ENCODE measurements at regions not wholly inside any gene's neighbourhood (a gene's known extent, or its start where the extent isn't known, plus 50 kb on each side); places are given as distances from the start of the nearest gene placed in this dataset.
"Not testable (repeated sequence)": the region's sequence is repeated elsewhere in the genome, so short reads cannot be mapped to it uniquely, and the experiment has no call there.

DNA sequence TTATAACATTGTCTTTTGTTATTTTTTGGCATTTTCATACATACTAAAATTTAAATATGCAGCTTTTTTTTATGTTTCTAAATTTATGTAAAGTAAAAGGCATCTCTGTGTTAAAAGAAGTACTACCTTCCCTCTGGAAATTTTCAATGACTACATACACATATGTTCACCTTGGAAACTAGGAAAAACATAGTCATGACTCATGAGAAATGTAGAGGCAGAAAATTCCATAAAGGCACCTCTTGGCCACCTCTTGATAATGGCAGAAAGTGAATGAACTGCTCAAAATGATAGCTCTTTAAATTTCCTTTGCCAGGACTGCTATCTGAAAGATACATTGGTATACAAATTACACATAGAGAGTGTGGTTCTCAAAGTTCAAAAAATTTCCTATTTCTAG is 889.1 kb upstream of the ZEB2 start:
- DNase-seq: no peak
- no peak for ATAC-seq
- intact Hi-C loops (cut with micrococcal nuclease): no loop called here

DNA sequence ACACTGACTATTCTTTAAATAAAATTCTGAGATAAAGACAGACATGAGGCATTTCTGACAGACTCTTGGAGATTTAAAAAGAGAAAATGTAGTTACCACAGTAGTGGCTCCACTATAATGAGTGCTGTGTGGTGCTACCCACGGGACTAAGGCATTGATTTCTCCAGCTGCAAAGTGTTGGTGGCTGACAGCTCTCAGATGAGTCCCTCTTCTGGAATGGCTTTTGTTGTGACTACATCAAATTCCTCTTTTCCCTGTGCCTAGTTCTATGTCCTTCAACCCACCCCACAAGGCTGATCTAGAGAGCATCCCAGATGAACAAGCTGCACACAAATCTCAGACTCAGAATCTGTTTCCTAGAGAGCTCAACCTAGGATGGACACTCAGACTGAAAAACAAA is 884.8 kb upstream of the ZEB2 start:
- ATAC-seq: no peak
- intact Hi-C loops (cut with micrococcal nuclease): no loop called here
- no peak for DNase-seq

DNA sequence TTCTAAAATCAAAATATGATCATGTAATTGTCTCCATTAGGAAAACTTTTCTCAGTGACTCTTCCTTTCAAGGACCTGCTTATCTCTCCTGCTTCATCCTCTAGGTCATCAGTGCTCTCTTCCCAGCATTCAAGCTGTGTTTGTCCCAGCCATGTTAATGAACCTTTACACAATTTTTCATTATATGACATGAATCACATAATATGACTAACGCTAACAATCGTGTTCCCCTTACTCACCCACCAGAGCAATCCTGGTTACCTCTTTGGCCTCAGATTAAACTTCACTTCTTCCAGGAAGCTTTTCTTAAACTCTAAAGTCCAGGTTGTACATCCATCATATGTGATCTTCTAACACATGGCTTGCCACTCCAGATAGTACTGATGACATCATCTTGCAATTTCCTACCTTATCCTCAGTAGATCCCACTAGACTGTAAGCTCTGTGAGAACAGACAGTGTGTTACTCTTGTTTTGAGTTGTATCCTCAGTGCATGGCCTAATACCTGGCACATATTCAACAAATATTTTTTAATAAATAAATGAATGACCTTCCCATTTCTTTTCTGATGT is 882.9 kb upstream of the ZEB2 start:
- intact Hi-C loops (cut with micrococcal nuclease): no loop called here
- no peak for DNase-seq
- no peak for ATAC-seq

DNA sequence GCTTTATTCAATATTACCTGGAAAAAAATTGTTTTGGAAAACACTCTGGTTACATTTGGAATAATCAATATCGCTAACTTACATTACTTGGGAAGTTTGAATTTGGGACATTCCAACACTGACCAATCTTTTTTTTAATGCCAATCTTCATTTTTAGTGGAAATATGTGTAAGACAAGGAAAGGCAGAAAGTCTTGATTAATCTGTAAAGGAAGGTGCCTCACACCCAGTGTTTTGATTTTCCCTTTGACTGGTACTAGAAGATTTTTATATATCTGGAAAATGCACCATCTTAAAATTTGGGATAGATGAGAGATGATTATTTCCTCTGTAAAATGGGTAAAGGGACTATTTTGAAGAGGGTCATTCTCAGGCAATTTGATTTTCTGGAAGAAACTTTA is 879.2 kb upstream of the ZEB2 start:
- intact Hi-C loops (cut with micrococcal nuclease): no loop called here
- no peak for ATAC-seq

DNA sequence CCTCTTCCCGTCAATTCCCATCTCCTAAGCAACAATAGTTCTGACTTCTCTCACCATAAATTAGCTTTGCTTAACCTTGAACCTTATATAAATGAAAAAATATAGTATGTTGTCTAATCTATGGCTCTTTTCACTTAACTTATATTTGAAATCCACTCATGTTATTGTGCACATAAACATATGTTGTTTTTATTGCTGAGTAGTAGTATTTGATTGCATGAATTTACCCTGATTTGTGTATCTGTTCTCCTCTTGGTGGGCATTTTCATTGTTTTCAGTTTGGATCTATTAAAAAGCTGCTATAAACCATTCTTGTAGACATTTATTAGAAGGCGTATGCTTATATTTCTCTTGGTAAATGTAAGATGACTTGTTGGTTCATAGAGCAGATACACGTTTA is 874.3 kb upstream of the ZEB2 start:
- ATAC-seq (no peak), DNase-seq (no peak)
- intact Hi-C loops (cut with micrococcal nuclease): no loop called here

More for the DNA sequence above, 879.2 kb upstream of the ZEB2 start:
- no peak for DNase-seq

DNA sequence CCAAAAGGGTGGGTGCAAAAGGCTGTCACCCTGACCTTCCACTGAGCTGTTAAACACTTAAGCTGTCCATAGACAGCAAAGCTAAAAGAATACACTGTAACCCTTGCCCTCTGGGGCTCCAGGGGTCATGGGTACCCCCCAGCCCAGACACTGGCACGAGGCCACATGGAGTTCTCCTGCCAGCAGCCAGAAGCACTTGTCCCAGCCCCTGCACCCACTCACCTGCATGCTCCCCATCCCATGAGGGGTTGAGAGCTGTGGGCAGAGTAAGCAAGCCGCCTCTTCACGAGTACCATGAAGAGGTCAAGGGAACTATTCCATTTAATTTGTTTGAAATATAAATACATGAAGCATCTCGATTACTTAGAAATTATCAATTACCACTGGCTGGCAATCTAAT is 867.1 kb upstream of the ZEB2 start:
- DNase-seq: no peak
- intact Hi-C loops (cut with micrococcal nuclease): no loop called here
- no peak for ATAC-seq

DNA sequence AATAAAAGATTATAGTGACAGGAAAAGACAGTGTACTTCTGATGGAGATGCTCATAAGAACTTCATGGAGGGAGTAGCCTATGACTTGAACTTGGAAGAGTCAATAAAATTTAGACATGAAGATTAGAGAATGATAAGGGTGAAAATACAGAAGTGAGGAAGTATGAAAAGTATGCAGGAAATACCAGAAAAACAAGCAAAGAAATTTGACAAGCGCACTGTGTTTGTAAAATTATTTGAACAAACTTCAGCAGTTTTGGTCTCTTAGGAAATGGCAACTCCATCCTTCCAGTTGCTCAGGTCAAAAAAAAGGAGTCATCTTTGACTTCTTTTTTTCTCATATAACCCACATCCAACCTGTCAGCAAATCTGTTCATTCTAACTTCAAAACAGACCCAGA is 864.0 kb upstream of the ZEB2 start:
- intact Hi-C loops (cut with micrococcal nuclease): no loop called here
- no peak for ATAC-seq

DNA sequence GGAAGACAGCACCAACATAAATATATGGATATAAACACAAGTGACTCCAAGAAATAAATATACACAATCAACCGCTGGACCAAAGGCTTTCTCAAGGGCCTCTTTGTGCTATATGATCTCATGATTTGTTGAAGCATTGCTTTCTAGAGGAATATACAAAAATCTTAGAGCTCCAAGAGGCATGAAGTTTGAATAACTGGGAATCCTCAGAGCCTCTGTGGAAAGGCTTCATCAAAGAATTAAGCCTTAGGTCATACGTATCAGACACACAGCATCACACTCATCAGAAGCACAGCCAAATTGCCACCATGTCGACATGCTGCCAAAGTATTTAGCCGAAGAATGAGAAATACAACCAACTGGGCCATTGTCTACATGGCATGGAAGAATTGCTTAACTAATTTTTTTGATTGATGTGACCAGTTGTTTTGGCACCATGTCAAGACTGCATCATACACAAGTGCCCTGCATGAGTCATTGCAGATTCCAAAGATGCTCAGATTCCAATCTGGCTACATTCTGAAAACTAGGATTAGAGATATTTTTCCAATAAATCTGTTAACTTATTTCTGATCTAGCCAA is 860.6 kb upstream of the ZEB2 start:
- ATAC-seq (no peak), DNase-seq (no peak)
- intact Hi-C loops (cut with micrococcal nuclease): no loop called here

More for the DNA sequence above, 864.0 kb upstream of the ZEB2 start:
- no peak for DNase-seq

DNA sequence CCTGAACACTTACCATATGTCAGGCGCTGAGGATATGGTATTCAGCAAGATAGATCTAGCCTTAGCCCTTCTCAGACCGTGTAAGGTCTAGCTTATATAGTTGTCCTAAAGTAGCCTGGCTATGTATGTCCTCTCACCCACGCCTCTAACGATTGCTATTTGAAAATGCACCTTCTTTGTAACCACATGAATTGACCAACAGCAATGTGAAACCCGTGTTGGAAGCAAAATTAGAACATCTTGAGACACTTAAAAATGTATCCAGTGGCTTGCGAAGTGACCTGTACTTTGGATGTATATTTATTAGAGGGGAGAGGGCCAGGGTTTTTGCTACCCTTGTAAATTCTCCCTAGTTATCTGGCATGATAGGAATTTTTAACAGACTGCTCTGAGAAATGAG is 860.0 kb upstream of the ZEB2 start:
- DNase-seq (no peak), ATAC-seq (no peak)
- intact Hi-C loops (cut with micrococcal nuclease): no loop called here

DNA sequence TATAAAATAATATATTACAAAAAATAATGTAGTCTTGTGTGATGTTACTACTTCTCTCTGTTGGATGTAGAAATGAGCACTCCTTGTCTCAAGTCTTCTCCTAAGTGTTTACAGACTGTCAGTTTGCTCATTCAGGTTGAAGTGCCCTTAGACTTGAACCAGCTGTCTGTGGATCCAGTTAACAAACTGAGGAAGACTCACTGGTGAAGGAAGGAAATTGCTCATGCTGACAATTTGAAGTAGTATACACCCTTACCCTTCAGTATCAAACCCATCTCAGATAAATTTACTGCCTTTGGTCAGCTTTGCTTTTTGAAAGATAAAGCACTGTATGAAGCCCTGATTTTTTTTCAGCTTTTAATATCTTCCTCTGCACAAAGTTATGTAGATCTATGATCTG is 854.2 kb upstream of the ZEB2 start:
- DNase-seq: no peak
- intact Hi-C loops (cut with micrococcal nuclease): no loop called here

DNA sequence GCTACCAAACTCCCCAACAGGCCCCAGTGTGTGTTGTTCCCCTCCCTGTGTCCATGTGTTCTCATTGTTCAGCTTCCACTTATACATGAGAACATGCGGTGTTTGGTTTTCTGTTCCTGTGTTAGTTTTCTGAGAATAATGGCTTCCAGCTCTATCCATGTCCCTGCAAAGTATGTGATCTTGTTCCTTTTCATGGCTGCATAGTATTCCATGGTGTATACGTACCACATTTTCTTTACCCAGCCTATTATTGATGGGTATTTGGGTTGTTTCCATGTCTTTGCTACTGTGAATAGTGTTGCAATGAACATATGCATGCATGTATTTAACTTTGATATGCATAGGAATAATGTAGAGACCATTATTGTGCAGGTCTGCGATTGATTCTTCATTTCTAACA is 847.4 kb upstream of the ZEB2 start:
- ATAC-seq; DNase-seq; intact Hi-C loops (cut with micrococcal nuclease): not testable (repeated sequence)

More for the DNA sequence above, 854.2 kb upstream of the ZEB2 start:
- ATAC-seq: no peak

DNA sequence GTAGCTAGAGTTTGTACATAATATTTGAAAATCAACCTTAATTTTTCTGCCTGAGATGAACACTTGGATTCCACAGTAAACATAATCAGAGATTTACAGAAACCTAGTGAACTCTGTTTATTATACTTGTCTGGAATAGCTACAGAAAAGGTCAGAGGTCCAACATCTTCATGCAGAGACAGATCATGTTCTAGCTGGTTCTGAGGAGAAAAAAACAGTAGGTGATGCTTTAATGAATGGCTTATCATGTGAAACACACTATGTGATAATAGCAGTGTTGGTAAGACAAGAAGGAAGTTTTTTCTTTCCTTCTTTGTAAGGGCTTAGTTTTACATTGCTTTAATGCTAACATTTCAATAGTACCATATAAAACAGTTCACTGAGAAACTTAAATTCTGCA is 846.4 kb upstream of the ZEB2 start:
- DNase-seq (no peak), ATAC-seq (no peak)
- intact Hi-C loops (cut with micrococcal nuclease): no loop called here

DNA sequence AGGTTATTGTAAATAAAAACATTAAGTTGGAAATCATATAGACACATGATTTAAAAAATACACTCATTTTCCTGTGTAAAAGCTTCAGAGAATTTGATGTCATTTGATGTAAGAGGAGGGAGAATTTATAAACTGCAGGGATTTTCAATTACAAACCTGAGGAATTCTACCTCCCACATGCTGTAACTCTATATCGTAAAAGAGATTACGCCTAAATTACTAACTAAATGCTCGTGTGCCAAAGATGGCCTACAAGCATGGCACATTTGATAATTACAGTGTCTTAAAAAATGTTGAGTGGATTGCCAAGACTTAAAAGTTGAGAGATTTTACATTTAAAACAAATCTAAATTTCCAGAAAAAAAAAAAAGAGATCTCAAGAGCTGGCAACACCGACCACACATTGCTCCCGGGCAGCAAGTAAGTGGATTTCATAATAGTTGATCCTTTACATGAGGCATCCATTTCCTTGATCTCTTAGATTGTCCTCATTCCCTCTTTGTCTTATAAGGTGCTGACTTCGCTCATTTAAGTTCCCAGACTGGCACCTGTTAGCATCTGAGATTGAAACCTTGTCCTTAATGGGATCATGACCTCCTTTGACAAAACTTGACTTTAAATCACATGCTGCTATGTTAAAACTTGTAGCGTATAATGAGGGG is 840.3 kb upstream of the ZEB2 start:
- DNase-seq (no peak), ATAC-seq (no peak)
- intact Hi-C loops (cut with micrococcal nuclease): no loop called here

DNA sequence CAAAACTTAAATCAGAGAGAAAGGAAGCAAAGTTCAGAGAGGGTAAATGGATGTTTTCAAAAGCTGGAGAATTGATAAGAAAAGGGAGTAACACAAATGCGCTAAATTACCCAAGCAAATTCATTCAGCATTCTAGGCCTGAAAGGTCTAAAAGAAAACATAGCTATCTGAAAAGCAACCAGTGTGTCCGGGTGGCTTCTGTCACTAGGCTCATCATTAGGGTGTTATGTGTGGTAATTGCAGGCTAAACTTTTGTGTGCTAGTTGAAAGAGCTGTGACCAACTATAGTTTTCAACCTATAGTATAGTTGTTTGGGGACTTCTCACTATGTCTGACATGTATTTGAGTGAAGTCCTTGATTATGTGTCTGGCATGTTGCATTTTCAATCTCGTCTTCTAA is 839.6 kb upstream of the ZEB2 start:
- intact Hi-C loops (cut with micrococcal nuclease): no loop called here
- no peak for ATAC-seq
- no peak for DNase-seq

DNA sequence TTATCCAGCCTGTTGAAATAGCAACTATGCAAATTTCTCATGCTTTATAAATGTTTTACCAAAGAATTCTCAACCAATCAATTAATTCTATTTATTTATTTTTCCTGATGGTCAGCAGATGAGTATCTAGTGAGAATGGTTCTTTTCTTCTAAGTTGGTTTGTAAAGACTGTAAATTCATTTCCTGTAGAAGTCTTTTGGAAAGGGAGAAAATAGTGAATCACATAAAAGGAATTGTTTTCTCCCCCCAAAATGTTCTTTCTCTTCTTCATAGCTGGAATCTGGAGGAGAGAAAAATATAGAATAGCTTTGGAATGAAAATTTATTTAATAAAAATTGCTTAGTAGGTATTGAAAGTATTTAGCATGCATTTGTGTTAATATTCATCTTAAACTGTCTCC is 836.1 kb upstream of the ZEB2 start:
- intact Hi-C loops (cut with micrococcal nuclease): no loop called here
- DNase-seq: no peak
- no peak for ATAC-seq

DNA sequence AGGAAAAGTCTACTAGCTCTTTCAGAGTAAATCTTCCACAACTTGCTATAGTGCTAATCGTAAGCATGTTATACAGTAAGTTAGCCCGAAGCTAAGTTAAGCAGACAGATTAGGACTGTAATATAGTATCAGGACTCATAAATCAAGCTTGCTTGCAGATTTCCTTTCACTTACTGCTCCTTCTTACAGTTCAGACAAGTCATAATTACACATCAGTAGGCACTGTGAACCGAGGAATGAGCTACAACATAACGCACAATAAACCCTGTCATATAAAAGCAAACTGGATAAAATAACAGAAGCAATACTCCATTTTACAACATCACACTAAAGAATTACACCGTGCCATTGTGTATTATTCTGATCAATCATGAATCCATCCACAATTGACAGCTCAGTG is 832.6 kb upstream of the ZEB2 start:
- intact Hi-C loops (cut with micrococcal nuclease): no loop called here
- DNase-seq (no peak), ATAC-seq (no peak)

DNA sequence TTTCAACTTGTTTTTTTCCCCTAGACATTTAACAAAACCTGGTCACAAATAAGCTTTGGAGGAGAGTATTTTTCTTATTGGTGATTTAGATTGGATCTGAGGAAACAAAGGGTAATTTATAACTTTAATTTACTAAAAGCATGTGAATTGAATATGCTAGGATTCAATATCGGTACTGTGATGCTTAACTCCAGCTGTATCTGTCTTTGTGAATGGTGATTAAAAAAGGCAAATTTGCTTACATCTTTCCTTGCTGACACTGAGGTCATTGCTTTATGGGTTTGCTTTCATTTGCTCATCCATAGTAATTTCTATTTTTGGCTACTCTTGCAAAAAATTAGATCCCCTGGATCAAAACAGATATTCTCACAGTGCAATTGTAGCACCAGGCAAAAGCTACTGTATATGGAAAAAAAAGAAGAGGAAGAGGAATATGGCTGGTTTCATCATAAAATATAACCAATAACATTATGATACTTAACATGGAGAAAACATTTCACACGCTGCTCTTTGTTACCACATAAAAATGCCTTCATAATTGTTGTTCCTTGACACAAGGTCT is 832.0 kb upstream of the ZEB2 start:
- DNase-seq: no peak
- ATAC-seq: no peak
- intact Hi-C loops (cut with micrococcal nuclease): no loop called here

DNA sequence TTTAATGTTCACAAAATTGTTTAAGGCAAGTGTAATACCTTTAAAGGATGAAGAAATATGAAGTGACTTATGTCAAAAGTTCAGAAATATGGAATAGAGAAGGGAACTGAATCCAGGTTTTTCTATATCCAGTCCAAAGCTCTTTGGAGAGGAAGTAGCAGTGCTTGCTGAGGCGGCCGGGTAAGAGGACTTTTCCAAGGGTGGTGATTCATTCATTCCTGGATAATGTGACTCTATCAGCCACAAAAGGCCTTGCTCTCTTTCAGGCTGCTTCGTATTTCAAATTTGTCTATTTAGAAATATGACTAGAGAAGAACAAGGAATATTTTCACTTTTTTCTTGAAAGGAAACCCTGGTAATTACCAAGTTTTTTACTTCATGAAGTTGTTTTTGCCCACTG is 830.1 kb upstream of the ZEB2 start:
- ATAC-seq (no peak), DNase-seq (no peak)
- intact Hi-C loops (cut with micrococcal nuclease): no loop called here

DNA sequence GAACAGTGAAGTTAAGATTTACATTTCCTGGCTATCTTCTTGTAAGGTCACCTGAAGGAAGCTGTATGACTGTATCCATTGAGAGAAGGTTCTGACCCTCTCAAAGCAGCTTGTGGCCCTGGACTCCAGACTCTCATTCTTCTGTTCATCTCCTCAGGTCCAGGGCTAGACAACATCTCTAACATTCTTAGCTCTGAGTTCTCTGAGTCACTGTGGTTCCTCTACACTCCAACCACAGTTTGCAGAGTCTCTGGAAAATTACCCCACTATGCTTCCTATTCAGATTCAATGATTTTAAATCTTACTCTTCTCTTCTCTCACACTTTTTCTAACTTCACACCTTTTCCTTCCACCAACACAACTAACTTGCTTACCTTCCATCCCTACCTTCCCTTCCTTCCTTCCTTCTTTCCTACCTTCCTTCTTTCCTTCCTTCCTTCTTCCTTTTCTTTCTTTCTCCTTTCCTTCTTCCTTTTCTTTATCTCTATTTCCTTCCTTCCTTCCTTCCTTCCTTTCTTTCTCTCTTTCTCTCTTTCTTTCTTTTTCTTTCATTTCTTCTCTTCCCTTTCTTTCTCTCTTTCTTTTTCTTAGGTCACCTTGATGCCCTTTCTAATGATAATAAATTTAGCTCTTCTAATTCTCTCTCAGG is 824.3 kb upstream of the ZEB2 start:
- no peak for DNase-seq
- ATAC-seq: no peak
- intact Hi-C loops (cut with micrococcal nuclease): no loop called here

DNA sequence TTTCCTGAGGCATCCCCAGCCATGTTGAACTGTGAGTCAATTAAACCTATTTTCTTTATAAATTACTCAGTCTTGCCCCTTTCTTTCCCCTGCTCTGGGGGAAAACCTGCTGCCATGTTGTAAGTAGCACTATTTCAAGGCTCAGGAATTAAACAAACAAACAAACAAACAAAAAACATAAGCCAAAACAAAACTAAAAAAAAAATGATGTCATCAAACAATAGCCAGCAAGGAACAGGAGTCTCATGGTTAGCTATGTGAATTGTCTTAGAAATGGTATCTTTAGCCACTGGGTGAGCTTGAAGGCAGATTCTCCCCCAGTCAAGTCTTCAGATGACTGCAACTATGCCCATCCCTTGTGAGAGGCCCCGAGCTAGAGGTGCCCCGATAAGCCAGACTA is 823.4 kb upstream of the ZEB2 start:
- DNase-seq (no peak), ATAC-seq (no peak)
- intact Hi-C loops (cut with micrococcal nuclease): no loop called here

All from left ventricle myocardium superior (tissue), 1 donor.